ENCODE measurements at regions not wholly inside any gene's neighbourhood (a gene's known extent, or its start where the extent isn't known, plus 50 kb on each side); places are given as distances from the start of the nearest gene placed in this dataset.

- TF ChIP-seq EZH2 (IDR thresholded peaks at IDR 0.05; ENCODE audit: borderline replicate concordance, low read length) = no peak
- TF ChIP-seq, protein P1, sequence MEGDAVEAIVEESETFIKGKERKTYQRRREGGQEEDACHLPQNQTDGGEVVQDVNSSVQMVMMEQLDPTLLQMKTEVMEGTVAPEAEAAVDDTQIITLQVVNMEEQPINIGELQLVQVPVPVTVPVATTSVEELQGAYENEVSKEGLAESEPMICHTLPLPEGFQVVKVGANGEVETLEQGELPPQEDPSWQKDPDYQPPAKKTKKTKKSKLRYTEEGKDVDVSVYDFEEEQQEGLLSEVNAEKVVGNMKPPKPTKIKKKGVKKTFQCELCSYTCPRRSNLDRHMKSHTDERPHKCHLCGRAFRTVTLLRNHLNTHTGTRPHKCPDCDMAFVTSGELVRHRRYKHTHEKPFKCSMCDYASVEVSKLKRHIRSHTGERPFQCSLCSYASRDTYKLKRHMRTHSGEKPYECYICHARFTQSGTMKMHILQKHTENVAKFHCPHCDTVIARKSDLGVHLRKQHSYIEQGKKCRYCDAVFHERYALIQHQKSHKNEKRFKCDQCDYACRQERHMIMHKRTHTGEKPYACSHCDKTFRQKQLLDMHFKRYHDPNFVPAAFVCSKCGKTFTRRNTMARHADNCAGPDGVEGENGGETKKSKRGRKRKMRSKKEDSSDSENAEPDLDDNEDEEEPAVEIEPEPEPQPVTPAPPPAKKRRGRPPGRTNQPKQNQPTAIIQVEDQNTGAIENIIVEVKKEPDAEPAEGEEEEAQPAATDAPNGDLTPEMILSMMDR (IDR thresholded peaks at IDR 0.05; ENCODE audit: low read length) = no peak
These were observed 309.4 kb upstream of the PROX1 start for GRCh38 chr1:213678348-213678747.

Measured in OCI-LY1 (cell line).